AG09309 (cell line): ENCODE measurements at regions not wholly inside any gene's neighbourhood (a gene's known extent, or its start where the extent isn't known, plus 50 kb on each side); places are given as distances from the start of the nearest gene placed in this dataset.
"Not testable (repeated sequence)": the region's sequence is repeated elsewhere in the genome, so short reads cannot be mapped to it uniquely, and the experiment has no call there.

Source experiments
- DNase-seq: peaks from one replicate; pipeline ENCODE4 v3.0.0-alpha.2; 2010; ENCODE audit warnings: low read depth
- H3K4me3 ChIP-seq: 2 replicates; pipeline ENCODE4 v1.5.1; 2011; ENCODE audit warnings: mild to moderate bottlenecking, low read depth, low read length, moderate library complexity; ENCODE audit not compliant: control insufficient read depth
- TF ChIP-seq, protein P1 (sequence below): IDR thresholded peaks from 2 replicates; pipeline ENCODE4 v1.5.1; 2011; ENCODE audit warnings: mild to moderate bottlenecking, low read depth, low read length, inconsistent platforms; ENCODE audit not compliant: insufficient read depth, control insufficient read depth; ENCODE audit errors: missing control alignments

GRCh38 chr7:118436663-118437062, 212.2 kb downstream of the ANKRD7 start:
- no peak overlapping the region for H3K4me3 ChIP-seq
- no peak for DNase-seq
- TF ChIP-seq, protein P1, sequence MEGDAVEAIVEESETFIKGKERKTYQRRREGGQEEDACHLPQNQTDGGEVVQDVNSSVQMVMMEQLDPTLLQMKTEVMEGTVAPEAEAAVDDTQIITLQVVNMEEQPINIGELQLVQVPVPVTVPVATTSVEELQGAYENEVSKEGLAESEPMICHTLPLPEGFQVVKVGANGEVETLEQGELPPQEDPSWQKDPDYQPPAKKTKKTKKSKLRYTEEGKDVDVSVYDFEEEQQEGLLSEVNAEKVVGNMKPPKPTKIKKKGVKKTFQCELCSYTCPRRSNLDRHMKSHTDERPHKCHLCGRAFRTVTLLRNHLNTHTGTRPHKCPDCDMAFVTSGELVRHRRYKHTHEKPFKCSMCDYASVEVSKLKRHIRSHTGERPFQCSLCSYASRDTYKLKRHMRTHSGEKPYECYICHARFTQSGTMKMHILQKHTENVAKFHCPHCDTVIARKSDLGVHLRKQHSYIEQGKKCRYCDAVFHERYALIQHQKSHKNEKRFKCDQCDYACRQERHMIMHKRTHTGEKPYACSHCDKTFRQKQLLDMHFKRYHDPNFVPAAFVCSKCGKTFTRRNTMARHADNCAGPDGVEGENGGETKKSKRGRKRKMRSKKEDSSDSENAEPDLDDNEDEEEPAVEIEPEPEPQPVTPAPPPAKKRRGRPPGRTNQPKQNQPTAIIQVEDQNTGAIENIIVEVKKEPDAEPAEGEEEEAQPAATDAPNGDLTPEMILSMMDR: no peak

- H3K4me3 ChIP-seq, DNase-seq: not testable (repeated sequence)
These were observed 224.5 kb downstream of the ANKRD7 start for GRCh38 chr7:118449030-118449429.

- TF ChIP-seq, protein P1: no peak
- DNase-seq: no peak
- H3K4me3 ChIP-seq: no peak overlapping the region
These were observed 225.5 kb downstream of the ANKRD7 start for GRCh38 chr7:118449797-118450567.

DNA sequence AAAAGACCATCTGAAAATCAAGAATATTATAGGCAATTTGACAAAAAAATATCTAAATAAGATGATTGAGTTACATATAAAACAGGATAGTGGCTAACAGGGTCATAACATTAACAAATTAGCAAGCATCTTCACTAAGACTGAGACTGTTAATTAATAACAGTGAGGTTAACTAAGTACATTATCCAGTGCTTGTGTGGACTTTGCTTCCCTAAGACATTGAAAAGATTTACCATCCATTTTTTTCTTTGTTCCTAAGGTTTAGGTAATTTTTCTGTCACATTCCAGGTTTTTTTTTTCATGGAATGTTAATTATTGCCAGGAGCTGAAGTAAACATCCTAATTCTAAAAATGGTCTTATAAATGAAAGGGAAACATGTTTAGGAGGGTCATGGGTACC, 227.6 kb downstream of the ANKRD7 start:
- no peak overlapping the region for H3K4me3 ChIP-seq
- TF ChIP-seq, protein P1: no peak
- DNase-seq: no peak

- TF ChIP-seq, protein P1: no peak
- DNase-seq: no peak
- no peak overlapping the region for H3K4me3 ChIP-seq
These were observed 242.9 kb downstream of the ANKRD7 start for GRCh38 chr7:118467381-118467780.

- DNase-seq: no peak
- TF ChIP-seq, protein P1: no peak
These were observed 248.1 kb downstream of the ANKRD7 start for GRCh38 chr7:118472581-118472980.

GRCh38 chr7:118473271-118473670, 248.8 kb downstream of the ANKRD7 start:
- H3K4me3 ChIP-seq: no peak overlapping the region
- DNase-seq: no peak
- TF ChIP-seq, protein P1: no peak

More at GRCh38 chr7:118472581-118472980, 248.1 kb downstream of the ANKRD7 start:
- no peak overlapping the region for H3K4me3 ChIP-seq
